Hepatocyte (in vitro differentiated cells): ENCODE measurements at regions not wholly inside any gene's neighbourhood (a gene's known extent, or its start where the extent isn't known, plus 50 kb on each side); places are given as distances from the start of the nearest gene placed in this dataset.
A peak's percentile ranks its signal among the peaks of the same experiment; 100 is the strongest.

Source experiments
- CTCF ChIP-seq: fragments of 200-600 bp; sonication (generic); IDR thresholded peaks from 2 replicates; pipeline ENCODE4 v1.5.1; 2016; ENCODE audit warnings: antibody characterized with exemption, mild to moderate bottlenecking; ENCODE audit not compliant: poor library complexity
- EZH2 ChIP-seq: fragments of 200-600 bp; sonication (generic); IDR thresholded peaks from 2 replicates; pipeline ENCODE4 v1.6.1; 2016; ENCODE audit warnings: antibody characterized with exemption, mild to moderate bottlenecking, borderline replicate concordance
- EZH2phosphoT487 ChIP-seq: fragments of 200-600 bp; sonication (generic); IDR thresholded peaks from one replicate; pipeline ENCODE4 v1.6.1; 2018; ENCODE audit warnings: antibody characterized with exemption, mild to moderate bottlenecking, low read depth, moderate library complexity; ENCODE audit not compliant: unreplicated experiment, severe bottlenecking

- TF ChIP-seq CTCF (no peak), EZH2 (no peak), EZH2phosphoT487 (peak; percentile 85)
Observed at GRCh38 chr1:81484284-81484683, 316.4 kb upstream of the ADGRL2 start.
